ENCODE measurements at regions not wholly inside any gene's neighbourhood (a gene's known extent, or its start where the extent isn't known, plus 50 kb on each side); places are given as distances from the start of the nearest gene placed in this dataset.
"Not testable (repeated sequence)": the region's sequence is repeated elsewhere in the genome, so short reads cannot be mapped to it uniquely, and the experiment has no call there.

- peak; percentile 88 for DNase-seq
These were observed 677.6 kb downstream of the SOCS6 start for GRCh38 chr18:70966419-70966818.

- DNase-seq = no peak
These were observed 673.1 kb downstream of the SOCS6 start for GRCh38 chr18:70961939-70962338.

- no peak for DNase-seq
These were observed 667.7 kb downstream of the SOCS6 start for GRCh38 chr18:70956554-70956953.

- no peak for DNase-seq
These were observed 647.3 kb downstream of the SOCS6 start for GRCh38 chr18:70936160-70936559.

- DNase-seq = peak; percentile 70
These were observed 643.3 kb downstream of the SOCS6 start for GRCh38 chr18:70931942-70932814.

- DNase-seq = peak; percentile 25
These were observed 632.1 kb downstream of the SOCS6 start for GRCh38 chr18:70920840-70921374.

- peak; percentile 95 for DNase-seq
These were observed 618.8 kb downstream of the SOCS6 start for GRCh38 chr18:70907673-70908072.

GRCh38 chr18:70892381-70892780 lies 603.5 kb downstream of the SOCS6 start:
- DNase-seq = no peak

- DNase-seq = no peak
These were observed 581.4 kb downstream of the SOCS6 start for GRCh38 chr18:70870292-70870691.

- no peak for DNase-seq
These were observed 559.5 kb downstream of the SOCS6 start for GRCh38 chr18:70848329-70848728.

GRCh38 chr18:70840649-70841048 lies 551.8 kb downstream of the SOCS6 start:
- no peak for DNase-seq

- no peak for DNase-seq
These were observed 538.8 kb downstream of the SOCS6 start for GRCh38 chr18:70827632-70828031.

GRCh38 chr18:70826571-70826970 lies 537.7 kb downstream of the SOCS6 start:
- no peak for DNase-seq

- no peak for DNase-seq
These were observed 533.8 kb downstream of the SOCS6 start for GRCh38 chr18:70822691-70823090.

- peak; percentile 51 for DNase-seq
These were observed 533.3 kb downstream of the SOCS6 start for GRCh38 chr18:70822117-70822516.

GRCh38 chr18:70808481-70809056 lies 519.7 kb downstream of the SOCS6 start:
- DNase-seq = peak; percentile 43

GRCh38 chr18:70781860-70782453 lies 493.1 kb downstream of the SOCS6 start:
- DNase-seq = peak; percentile 88

- DNase-seq = not testable (repeated sequence)
These were observed 477.4 kb downstream of the SOCS6 start for GRCh38 chr18:70766254-70766653.

GRCh38 chr18:70762812-70763211 lies 474.0 kb downstream of the SOCS6 start:
- DNase-seq = no peak

- no peak for DNase-seq
These were observed 469.9 kb downstream of the SOCS6 start for GRCh38 chr18:70758780-70759179.

GRCh38 chr18:70754486-70754885 lies 465.6 kb downstream of the SOCS6 start:
- no peak for DNase-seq

- DNase-seq = no peak
These were observed 444.1 kb downstream of the SOCS6 start for GRCh38 chr18:70732916-70733315.

GRCh38 chr18:70732188-70732587 lies 443.3 kb downstream of the SOCS6 start:
- peak; percentile 91 for DNase-seq

GRCh38 chr18:70720607-70721006 lies 431.8 kb downstream of the SOCS6 start:
- DNase-seq = no peak
